ENCODE measurements at regions not wholly inside any gene's neighbourhood (a gene's known extent, or its start where the extent isn't known, plus 50 kb on each side); places are given as distances from the start of the nearest gene placed in this dataset.

GRCh38 chr4:106454021-106454420, 85.4 kb upstream of the GIMD1 start:
- TF ChIP-seq CTCF (IDR thresholded peaks at IDR 0.05) (no peak), EZH2phosphoT487 (IDR thresholded peaks at IDR 0.05) (no peak), EZH2 (IDR thresholded peaks at IDR 0.05) (no peak)

Measured in neural progenitor cell (in vitro differentiated cells).